Fibroblast of mammary gland (primary cell): ENCODE measurements at regions not wholly inside any gene's neighbourhood (a gene's known extent, or its start where the extent isn't known, plus 50 kb on each side); places are given as distances from the start of the nearest gene placed in this dataset.

Source experiments
- DNase-seq: peaks from one replicate; pipeline ENCODE4 v3.0.0-alpha.2; 2010; ENCODE audit warnings: low read depth
- H3K4me3 ChIP-seq: 2 replicates; pipeline ENCODE4 v1.5.1; 2011; ENCODE audit warnings: low read depth, mild to moderate bottlenecking, low read length, moderate library complexity; ENCODE audit not compliant: control insufficient read depth
- TF ChIP-seq, protein P1 (sequence below): conservative IDR thresholded peaks from 2 replicates; pipeline ENCODE4 v1.5.1; 2011; ENCODE audit warnings: low read depth, low read length, inconsistent platforms; ENCODE audit not compliant: control insufficient read depth, insufficient read depth

- TF ChIP-seq, protein P1, sequence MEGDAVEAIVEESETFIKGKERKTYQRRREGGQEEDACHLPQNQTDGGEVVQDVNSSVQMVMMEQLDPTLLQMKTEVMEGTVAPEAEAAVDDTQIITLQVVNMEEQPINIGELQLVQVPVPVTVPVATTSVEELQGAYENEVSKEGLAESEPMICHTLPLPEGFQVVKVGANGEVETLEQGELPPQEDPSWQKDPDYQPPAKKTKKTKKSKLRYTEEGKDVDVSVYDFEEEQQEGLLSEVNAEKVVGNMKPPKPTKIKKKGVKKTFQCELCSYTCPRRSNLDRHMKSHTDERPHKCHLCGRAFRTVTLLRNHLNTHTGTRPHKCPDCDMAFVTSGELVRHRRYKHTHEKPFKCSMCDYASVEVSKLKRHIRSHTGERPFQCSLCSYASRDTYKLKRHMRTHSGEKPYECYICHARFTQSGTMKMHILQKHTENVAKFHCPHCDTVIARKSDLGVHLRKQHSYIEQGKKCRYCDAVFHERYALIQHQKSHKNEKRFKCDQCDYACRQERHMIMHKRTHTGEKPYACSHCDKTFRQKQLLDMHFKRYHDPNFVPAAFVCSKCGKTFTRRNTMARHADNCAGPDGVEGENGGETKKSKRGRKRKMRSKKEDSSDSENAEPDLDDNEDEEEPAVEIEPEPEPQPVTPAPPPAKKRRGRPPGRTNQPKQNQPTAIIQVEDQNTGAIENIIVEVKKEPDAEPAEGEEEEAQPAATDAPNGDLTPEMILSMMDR: no peak
- H3K4me3 ChIP-seq: no peak overlapping the region
- DNase-seq: no peak
These were observed 583.8 kb upstream of the ZNF717 start for GRCh38 chr3:76369170-76369569.

GRCh38 chr3:76370749-76371520 is 585.6 kb upstream of the ZNF717 start:
- TF ChIP-seq, protein P1: no peak
- no peak overlapping the region for H3K4me3 ChIP-seq
- DNase-seq: no peak

DNA sequence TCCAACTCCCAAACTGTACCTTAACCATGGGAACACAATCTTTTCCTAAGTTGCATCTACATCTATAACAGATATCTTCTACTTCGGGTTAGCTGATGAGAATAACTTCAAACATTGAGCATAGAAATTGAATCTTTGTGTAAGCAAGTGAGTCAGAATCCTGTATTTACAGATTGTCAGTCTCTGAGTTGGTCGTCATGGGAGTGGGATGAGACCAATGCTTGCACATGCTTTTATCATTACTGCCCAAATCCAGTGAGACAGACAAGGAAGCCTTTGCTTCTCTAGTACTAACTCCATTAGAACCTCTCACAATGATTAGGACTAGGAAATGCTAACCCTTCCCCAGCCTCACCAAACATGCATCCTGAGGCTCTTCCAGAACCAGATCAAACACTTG is 587.1 kb upstream of the ZNF717 start:
- no peak for DNase-seq
- H3K4me3 ChIP-seq: no peak overlapping the region
- TF ChIP-seq, protein P1: no peak

DNA sequence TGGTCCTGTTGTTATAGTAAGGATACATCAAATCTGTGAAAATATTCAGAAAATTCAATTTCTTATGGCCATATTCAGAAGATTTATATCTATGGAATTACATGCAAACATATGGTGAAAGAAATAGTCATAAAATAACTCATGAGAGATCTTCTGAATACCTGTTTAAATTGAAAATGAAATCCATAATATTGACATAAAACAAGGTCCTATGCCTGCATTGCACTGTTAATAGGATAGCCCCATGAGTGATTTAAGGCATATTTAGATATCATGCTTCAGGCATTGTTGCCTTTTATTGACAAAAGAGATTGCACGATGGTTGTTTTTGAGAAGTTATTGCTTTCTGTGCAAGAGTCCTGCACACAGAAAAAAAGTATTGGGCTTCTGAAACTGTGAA is 591.7 kb upstream of the ZNF717 start:
- TF ChIP-seq, protein P1: no peak
- no peak overlapping the region for H3K4me3 ChIP-seq
- DNase-seq: no peak

GRCh38 chr3:76378789-76379188 is 593.4 kb upstream of the ZNF717 start:
- TF ChIP-seq, protein P1: no peak
- H3K4me3 ChIP-seq: no peak overlapping the region
- DNase-seq: no peak

- TF ChIP-seq, protein P1: no peak
- DNase-seq: no peak
- no peak overlapping the region for H3K4me3 ChIP-seq
These were observed 598.4 kb upstream of the ZNF717 start for GRCh38 chr3:76383781-76384180.
